ENCODE measurements at regions not wholly inside any gene's neighbourhood (a gene's known extent, or its start where the extent isn't known, plus 50 kb on each side); places are given as distances from the start of the nearest gene placed in this dataset.

DNA sequence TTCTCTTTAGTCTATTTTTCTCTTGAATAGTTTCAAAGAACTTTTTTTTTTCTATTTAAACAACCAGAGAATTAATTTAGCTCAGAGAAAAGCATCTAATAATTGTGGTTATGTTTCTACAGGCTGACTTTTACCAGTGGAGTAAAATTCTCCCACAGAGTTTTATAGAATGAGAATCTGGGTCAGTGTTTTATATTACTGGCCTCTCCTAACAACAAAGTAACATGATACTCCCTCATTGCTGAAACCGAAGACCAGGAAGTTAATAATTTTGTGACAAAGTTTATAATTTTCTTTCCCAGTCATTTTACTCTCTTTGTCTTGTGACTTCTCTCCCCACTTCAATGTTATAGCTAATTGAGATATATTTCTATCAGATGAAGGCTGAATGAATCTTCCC is 946.9 kb downstream of the EPHA3 start:
- Histone ChIP-seq H3K4me2 (ENCODE audit: insufficient read depth in 1 of 2, low read depth in 2 of 2, low read length in 2 of 2) (no peak overlapping the region), H2AK5ac (ENCODE audit: low read depth, low read length) (no peak overlapping the region), H3K79me1 (ENCODE audit: low read depth, low read length) (no peaks in the 10 kb centered on the region), H3K14ac (ENCODE audit: insufficient read length) (no peak overlapping the region), H3K9ac (replicated peaks in 1 of 4; ENCODE audit: extremely low read depth in 1 of 4, low read depth in 3 of 4, low read length in 3 of 4) (no peak overlapping the region), H3K18ac (ENCODE audit: extremely low read depth, low read length) (no peak overlapping the region), H3K4me3 (ENCODE audit: extremely low read depth in 1 of 4, insufficient read depth in 2 of 4, low read depth in 3 of 4, low read length in 4 of 4) (no peak overlapping the region), H2BK15ac (ENCODE audit: low read length) (no peak overlapping the region), H3K56ac (replicated peaks; ENCODE audit: insufficient read length, low read depth, low read length) (no peak overlapping the region), H4K8ac (ENCODE audit: extremely low read depth, insufficient read depth, low read length) (no peak overlapping the region), H3K9me3 (ENCODE audit: insufficient read depth in 2 of 2, low read depth in 1 of 2, low read length in 1 of 2) (no peaks in the 10 kb centered on the region), H2AFZ (ENCODE audit: low read length) (no peak overlapping the region), H3K27me3 (replicated peaks in 1 of 4; ENCODE audit: control insufficient read depth in 3 of 4, extremely low read depth in 1 of 4, insufficient read depth in 3 of 4, low read length in 3 of 4) (no peaks in the 10 kb centered on the region), H3K4ac (replicated peaks; ENCODE audit: insufficient read length, low read depth, low read length) (no peak overlapping the region), H3K27ac (ENCODE audit: low read depth, low read length) (no peak overlapping the region), H2BK12ac (ENCODE audit: low read depth, low read length) (no peak overlapping the region), H3K79me2 (ENCODE audit: control insufficient read depth in 1 of 2, insufficient read depth in 2 of 2, low read length in 2 of 2) (no peaks in the 10 kb centered on the region), H4K5ac (ENCODE audit: insufficient read length, low read depth, low read length) (no peak overlapping the region), H4K91ac (replicated peaks; ENCODE audit: insufficient read length, low read length) (no peak overlapping the region), H3K23ac (ENCODE audit: insufficient read length) (no peak overlapping the region), H3K23me2 (ENCODE audit: low read depth, low read length) (no peaks in the 10 kb centered on the region), H3K4me1 (replicated peaks in 1 of 4; ENCODE audit: control insufficient read depth in 3 of 4, insufficient read depth in 4 of 4, low read length in 3 of 4) (peaks cover 0 to 3% (median 0%) of the 10 kb centered on the region in 4 experiments; a peak in 1 of 7 replicates), H2BK120ac (replicated peaks; ENCODE audit: low read depth, low read length) (no peak overlapping the region), H3K36me3 (ENCODE audit: control insufficient read depth in 2 of 4, insufficient read depth in 4 of 4, low read length in 3 of 4) (no peaks in the 10 kb centered on the region), H2BK5ac (ENCODE audit: low read depth, low read length) (no peak overlapping the region), H4K20me1 (replicated peaks in 1 of 2; ENCODE audit: control insufficient read depth in 1 of 2, insufficient read depth in 2 of 2, low read length in 2 of 2) (no peaks in the 10 kb centered on the region), H2BK20ac (ENCODE audit: low read length) (no peak overlapping the region)
- ChIA-PET CTCF (ENCODE audit: partially characterized antibody) (interaction anchor here (1.5 kb wide), 1 partner anchor 8 kb away, joined by 4 read pairs; no protein-coding TSS in a partner anchor), POLR2A (ENCODE audit: partially characterized antibody) (no interaction called here)
- DNase-seq (ENCODE audit: low read depth in 1 of 2, low spot score in 2 of 2) (no peak), FAIRE-seq (no peak)
- 75% methylated on average over 1 of the region's 1 CpG; no CpG with 5 or more reads in 1 of the 2 experiments for WGBS, 2 experiments (ENCODE audit: extremely low coverage in 1 of 2, insufficient coverage in 1 of 2, insufficient read length in 1 of 2, insufficient replicate concordance in 2 of 2, low coverage in 1 of 2, low lambda C conversion rate in 2 of 2, missing lambda C conversion rate in 1 of 2)
- TF ChIP-seq JUN (IDR thresholded peaks at IDR 0.05; ENCODE audit: low read depth, low read length), result no peak
- no peak for TF ChIP-seq SP2 (IDR thresholded peaks at IDR 0.05; ENCODE audit: low read length)
- TF ChIP-seq CBX8 (IDR thresholded peaks at IDR 0.05; ENCODE audit: borderline replicate concordance, low read depth, low read length), result no peak
- no peak for TF ChIP-seq MAFK (IDR thresholded peaks at IDR 0.05; ENCODE audit: low read depth, low read length)
- TF ChIP-seq SIX5 (IDR thresholded peaks at IDR 0.05; ENCODE audit: low read depth, low read length), result no peak
- TF ChIP-seq RAD21 (IDR thresholded peaks at IDR 0.05 in 1 of 2, conservative IDR thresholded peaks at IDR 0.05 in 1 of 2; ENCODE audit: low read depth in 2 of 2, low read length in 2 of 2), result no peak
- no peak for TF ChIP-seq TCF12 (IDR thresholded peaks at IDR 0.05; ENCODE audit: low read depth, low read length)
- no peak for TF ChIP-seq POLR2A (IDR thresholded peaks at IDR 0.05; ENCODE audit: control extremely low read depth in 1 of 2, low read depth in 2 of 2, low read length in 2 of 2)
- no peak for TF ChIP-seq SAP30 (IDR thresholded peaks at IDR 0.05; ENCODE audit: insufficient read depth, insufficient replicate concordance, low read length)
- TF ChIP-seq BACH1 (IDR thresholded peaks at IDR 0.05; ENCODE audit: low read length), result no peak
- TF ChIP-seq CHD2 (IDR thresholded peaks at IDR 0.05; ENCODE audit: low read length), result no peak
- no peak for TF ChIP-seq TAF7 (optimal IDR thresholded peaks at IDR 0.05; ENCODE audit: borderline replicate concordance, low read depth, low read length)
- TF ChIP-seq CTBP2 (IDR thresholded peaks at IDR 0.05; ENCODE audit: borderline replicate concordance, insufficient read depth, insufficient read length, low read length), result no peak
- TF ChIP-seq, protein P1, sequence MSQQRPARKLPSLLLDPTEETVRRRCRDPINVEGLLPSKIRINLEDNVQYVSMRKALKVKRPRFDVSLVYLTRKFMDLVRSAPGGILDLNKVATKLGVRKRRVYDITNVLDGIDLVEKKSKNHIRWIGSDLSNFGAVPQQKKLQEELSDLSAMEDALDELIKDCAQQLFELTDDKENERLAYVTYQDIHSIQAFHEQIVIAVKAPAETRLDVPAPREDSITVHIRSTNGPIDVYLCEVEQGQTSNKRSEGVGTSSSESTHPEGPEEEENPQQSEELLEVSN (IDR thresholded peaks at IDR 0.05), result no peak
- TF ChIP-seq, protein P2, sequence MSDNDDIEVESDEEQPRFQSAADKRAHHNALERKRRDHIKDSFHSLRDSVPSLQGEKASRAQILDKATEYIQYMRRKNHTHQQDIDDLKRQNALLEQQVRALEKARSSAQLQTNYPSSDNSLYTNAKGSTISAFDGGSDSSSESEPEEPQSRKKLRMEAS (IDR thresholded peaks at IDR 0.05), result no peak

All from H1 (cell line).